SJCRH30 (cell line): ENCODE measurements at regions not wholly inside any gene's neighbourhood (a gene's known extent, or its start where the extent isn't known, plus 50 kb on each side); places are given as distances from the start of the nearest gene placed in this dataset.
A peak's percentile ranks its signal among the peaks of the same experiment; 100 is the strongest.

Source experiments
- DNase-seq, 2 experiments: peaks; one replicate each; pipeline ENCODE4 v3.0.0-alpha.2; 2015 to 2020
- H3K27ac ChIP-seq: fragments of 250-450 bp; sonication (Bioruptor Pico); 2 replicates; pipeline ENCODE4 v1.5.1; 2020; ENCODE audit warnings: mild to moderate bottlenecking, moderate library complexity
- H3K27me3 ChIP-seq: fragments of 250-450 bp; sonication (Bioruptor Pico); 2 replicates; pipeline ENCODE4 v1.5.1; 2020; ENCODE audit warnings: mild to moderate bottlenecking, moderate library complexity
- H3K36me3 ChIP-seq: fragments of 250-450 bp; sonication (Bioruptor Pico); 2 replicates; pipeline ENCODE4 v1.5.1; 2020; ENCODE audit warnings: mild to moderate bottlenecking, moderate library complexity
- H3K4me1 ChIP-seq: fragments of 250-450 bp; sonication (Bioruptor Pico); 2 replicates; pipeline ENCODE4 v1.5.1; 2020; ENCODE audit warnings: mild to moderate bottlenecking, moderate library complexity
- H3K4me3 ChIP-seq: fragments of 250-450 bp; sonication (Bioruptor Pico); 2 replicates; pipeline ENCODE4 v1.5.1; 2020; ENCODE audit warnings: mild to moderate bottlenecking, moderate library complexity
- H3K9me3 ChIP-seq: fragments of 250-450 bp; sonication (Bioruptor Pico); replicated peaks from 2 replicates; pipeline ENCODE4 v1.5.1; 2020; ENCODE audit warnings: mild to moderate bottlenecking, moderate library complexity

DNA sequence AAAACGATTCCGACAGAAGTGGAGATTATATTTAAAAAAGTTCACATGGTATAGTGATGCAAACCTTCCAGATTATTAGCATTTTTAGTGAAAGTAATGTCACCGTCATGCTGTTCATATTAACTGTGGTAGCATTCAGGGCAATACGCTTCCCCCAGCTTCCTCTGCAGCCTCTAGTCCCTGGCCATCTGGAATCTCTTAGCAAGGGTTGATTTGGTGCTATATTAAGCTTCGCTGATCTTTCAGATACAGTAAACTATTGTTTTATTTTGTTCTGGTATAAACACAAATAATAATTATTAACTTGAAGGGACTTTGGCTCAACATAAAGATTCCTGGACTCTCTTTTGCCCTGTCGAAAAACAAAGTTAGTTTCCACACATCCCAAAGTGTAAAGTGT is 1080.5 kb upstream of the TENM3 start:
- Histone ChIP-seq H3K27ac (no peak overlapping the region), H3K9me3 (no peaks in the 10 kb centered on the region), H3K4me3 (no peak overlapping the region), H3K36me3 (no peaks in the 10 kb centered on the region), H3K27me3 (no peaks in the 10 kb centered on the region), H3K4me1 (no peaks in the 10 kb centered on the region)
- DNase-seq = no peak

- no peak overlapping the region for H3K27ac ChIP-seq
- no peak overlapping the region for H3K4me3 ChIP-seq
- no peaks in the 10 kb centered on the region for H3K4me1 ChIP-seq
- no peaks in the 10 kb centered on the region for H3K36me3 ChIP-seq
- H3K27me3 ChIP-seq = no peaks in the 10 kb centered on the region
- H3K9me3 ChIP-seq = no peaks in the 10 kb centered on the region
- no peak for DNase-seq
These were observed 1076.3 kb upstream of the TENM3 start for GRCh38 chr4:181166742-181167399.

GRCh38 chr4:181168011-181168805 is 1075.0 kb upstream of the TENM3 start:
- no peaks in the 10 kb centered on the region for H3K4me1 ChIP-seq
- H3K9me3 ChIP-seq = no peaks in the 10 kb centered on the region
- no peaks in the 10 kb centered on the region for H3K36me3 ChIP-seq
- H3K27me3 ChIP-seq = no peaks in the 10 kb centered on the region
- DNase-seq = no peak
- no peak overlapping the region for H3K4me3 ChIP-seq
- no peak overlapping the region for H3K27ac ChIP-seq

- no peak for DNase-seq
- Histone ChIP-seq H3K9me3 (no peaks in the 10 kb centered on the region), H3K36me3 (no peaks in the 10 kb centered on the region), H3K27me3 (no peaks in the 10 kb centered on the region), H3K4me3 (no peak overlapping the region), H3K27ac (no peak overlapping the region), H3K4me1 (no peaks in the 10 kb centered on the region)
These were observed 1070.2 kb upstream of the TENM3 start for GRCh38 chr4:181173046-181173445.

- Histone ChIP-seq H3K4me1 (no peaks in the 10 kb centered on the region), H3K36me3 (no peaks in the 10 kb centered on the region)
- no peak for DNase-seq
These were observed 1066.9 kb upstream of the TENM3 start for GRCh38 chr4:181176306-181176705.

GRCh38 chr4:181181331-181181730 is 1061.9 kb upstream of the TENM3 start:
- no peaks in the 10 kb centered on the region for H3K9me3 ChIP-seq
- no peak for DNase-seq

More at GRCh38 chr4:181176306-181176705, 1066.9 kb upstream of the TENM3 start:
- no peak overlapping the region for H3K4me3 ChIP-seq
- no peaks in the 10 kb centered on the region for H3K27me3 ChIP-seq
- no peaks in the 10 kb centered on the region for H3K9me3 ChIP-seq
- H3K27ac ChIP-seq = no peak overlapping the region

DNA sequence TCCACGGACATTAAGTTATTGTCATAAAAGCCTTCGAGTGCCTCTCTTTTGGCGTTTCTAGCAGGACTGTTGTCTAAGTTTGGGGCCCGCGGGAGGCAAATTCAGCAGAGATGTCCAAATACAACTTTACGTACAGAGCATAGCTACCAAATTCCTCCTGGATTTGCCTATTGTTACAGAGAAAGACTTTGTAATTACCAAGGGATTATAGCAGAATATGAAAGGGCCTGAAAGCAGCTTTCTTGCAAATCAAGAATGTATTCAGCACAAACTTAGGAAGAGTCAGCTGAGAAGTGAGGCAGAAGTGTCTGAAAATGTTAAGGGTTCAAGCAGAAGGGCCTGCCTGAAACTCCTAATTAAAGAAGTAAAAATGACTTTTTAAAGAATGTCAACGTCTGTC is 1053.5 kb upstream of the TENM3 start:
- H3K36me3 ChIP-seq = no peaks in the 10 kb centered on the region
- no peaks in the 10 kb centered on the region for H3K9me3 ChIP-seq
- H3K4me1 ChIP-seq = no peaks in the 10 kb centered on the region
- no peaks in the 10 kb centered on the region for H3K27me3 ChIP-seq
- no peak for DNase-seq
- H3K4me3 ChIP-seq = no peak overlapping the region
- no peak overlapping the region for H3K27ac ChIP-seq

More at GRCh38 chr4:181181331-181181730, 1061.9 kb upstream of the TENM3 start:
- no peak overlapping the region for H3K27ac ChIP-seq
- H3K4me3 ChIP-seq = no peak overlapping the region
- H3K27me3 ChIP-seq = no peaks in the 10 kb centered on the region
- no peaks in the 10 kb centered on the region for H3K36me3 ChIP-seq
- no peaks in the 10 kb centered on the region for H3K4me1 ChIP-seq

- H3K9me3 ChIP-seq = no peaks in the 10 kb centered on the region
- H3K4me1 ChIP-seq = no peaks in the 10 kb centered on the region
- H3K36me3 ChIP-seq = no peaks in the 10 kb centered on the region
- H3K27me3 ChIP-seq = no peaks in the 10 kb centered on the region
- H3K27ac ChIP-seq = no peak overlapping the region
- no peak for DNase-seq
- no peak overlapping the region for H3K4me3 ChIP-seq
These were observed 1049.9 kb upstream of the TENM3 start for GRCh38 chr4:181193131-181193930.

DNA sequence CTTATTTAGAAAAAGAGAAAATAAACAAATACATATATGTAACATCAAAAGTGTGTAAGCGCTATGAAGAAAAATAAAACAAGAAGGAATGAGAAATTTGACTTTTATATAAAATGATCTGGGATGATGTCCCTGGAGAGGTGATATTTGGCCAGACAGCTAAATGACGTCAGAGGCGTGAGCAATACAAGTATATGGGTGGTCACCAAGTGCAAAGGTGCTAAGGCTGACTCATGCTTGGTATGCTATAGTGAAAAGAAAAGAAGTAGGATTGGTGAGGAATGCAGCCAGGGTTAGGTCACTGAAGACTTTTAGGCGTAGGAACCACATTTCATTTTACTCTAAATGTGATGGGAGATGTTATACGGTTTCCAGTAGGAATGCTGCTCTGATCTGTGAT is 1049.1 kb upstream of the TENM3 start:
- no peak for DNase-seq
- Histone ChIP-seq H3K9me3 (no peaks in the 10 kb centered on the region), H3K4me3 (no peak overlapping the region), H3K27me3 (no peaks in the 10 kb centered on the region), H3K4me1 (no peaks in the 10 kb centered on the region), H3K27ac (no peak overlapping the region), H3K36me3 (no peaks in the 10 kb centered on the region)

DNA sequence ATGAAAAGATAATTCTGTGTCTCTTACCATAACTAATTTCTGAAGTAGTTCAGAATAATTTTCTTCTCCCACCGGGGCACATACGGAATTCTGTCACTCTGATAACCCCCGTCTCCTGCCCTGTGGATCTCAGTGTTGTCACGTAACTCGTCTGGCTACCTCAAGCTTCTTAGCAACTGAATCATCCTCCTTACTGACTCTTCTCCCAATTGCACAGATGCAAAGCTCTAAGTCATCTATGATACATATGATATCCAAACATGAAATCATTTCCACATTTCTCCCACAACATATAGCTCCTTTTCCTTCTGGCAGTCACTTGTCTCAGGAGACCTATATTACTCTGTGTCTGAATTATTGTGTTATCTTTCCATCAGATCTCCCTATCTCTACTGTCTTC is 1043.1 kb upstream of the TENM3 start:
- no peak for DNase-seq
- no peaks in the 10 kb centered on the region for H3K4me1 ChIP-seq
- no peaks in the 10 kb centered on the region for H3K9me3 ChIP-seq
- no peaks in the 10 kb centered on the region for H3K27me3 ChIP-seq
- no peak overlapping the region for H3K4me3 ChIP-seq
- H3K36me3 ChIP-seq = no peaks in the 10 kb centered on the region
- no peak overlapping the region for H3K27ac ChIP-seq

DNA sequence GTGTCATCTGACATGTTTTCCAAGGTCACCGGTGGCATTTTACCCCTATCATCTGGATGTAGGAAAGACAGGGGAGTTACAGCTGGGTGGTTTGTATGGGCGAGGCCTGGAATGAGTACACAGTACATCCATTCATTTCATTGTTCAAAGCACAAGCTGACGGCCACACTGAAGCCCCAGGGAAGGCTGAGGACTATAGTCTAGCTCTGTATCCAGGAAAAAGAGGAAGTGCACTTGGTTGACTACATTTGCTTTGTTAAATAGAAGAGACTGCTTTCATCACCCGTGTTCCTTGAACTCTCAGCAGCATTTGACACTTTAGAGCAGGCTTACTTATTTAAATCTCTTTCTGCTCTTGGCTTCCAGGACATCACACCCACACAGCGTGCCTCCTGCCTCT is 1041.0 kb upstream of the TENM3 start:
- H3K27me3 ChIP-seq = no peaks in the 10 kb centered on the region
- H3K36me3 ChIP-seq = no peaks in the 10 kb centered on the region
- H3K4me1 ChIP-seq = no peaks in the 10 kb centered on the region
- H3K27ac ChIP-seq = no peak overlapping the region
- peak in 1 of 2 experiments; percentile 7 for DNase-seq
- no peaks in the 10 kb centered on the region for H3K9me3 ChIP-seq
- no peak overlapping the region for H3K4me3 ChIP-seq

DNA sequence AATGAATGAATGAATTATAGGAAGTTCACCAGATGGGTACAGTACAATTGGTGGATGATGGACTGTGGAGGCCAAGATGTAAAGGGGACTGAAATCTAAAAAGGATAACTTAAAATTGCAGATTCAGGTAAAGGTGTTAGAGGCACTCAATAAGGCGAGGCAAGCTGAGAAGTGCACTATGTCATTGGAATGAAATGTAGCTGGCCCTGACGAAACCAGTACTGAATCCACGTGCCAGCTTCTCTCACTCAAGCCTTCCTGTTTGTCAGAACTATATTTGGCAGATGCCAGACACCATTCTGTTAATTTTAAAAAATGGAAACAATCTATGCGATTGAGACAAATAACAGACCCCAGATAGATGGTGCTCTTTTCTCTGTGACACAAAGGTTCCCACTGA is 1039.1 kb upstream of the TENM3 start:
- H3K27ac ChIP-seq = no peak overlapping the region

DNA sequence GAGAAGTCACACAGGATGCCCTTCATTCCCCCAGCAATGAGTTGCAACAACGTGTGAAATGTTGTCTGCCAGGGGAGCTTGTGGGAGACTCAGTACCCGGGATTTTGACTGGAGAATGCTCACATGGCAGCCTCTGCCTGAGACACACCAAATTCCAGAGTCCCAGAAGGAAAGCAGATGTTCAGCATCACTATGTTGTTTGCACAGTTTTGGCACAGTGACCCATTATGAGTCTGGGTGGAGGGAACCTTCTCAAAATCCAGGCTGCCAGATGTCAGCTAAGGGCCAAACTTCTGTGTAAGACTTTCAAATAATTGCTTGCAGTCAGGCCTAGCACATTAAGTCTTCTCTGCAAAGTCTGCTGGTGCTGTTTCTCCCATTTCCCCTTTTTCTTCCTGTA is 1029.7 kb upstream of the TENM3 start:
- Histone ChIP-seq H3K4me1 (no peaks in the 10 kb centered on the region), H3K36me3 (no peaks in the 10 kb centered on the region), H3K9me3 (no peaks in the 10 kb centered on the region), H3K4me3 (no peak overlapping the region), H3K27ac (no peak overlapping the region), H3K27me3 (no peaks in the 10 kb centered on the region)
- DNase-seq = no peak

More for the DNA sequence above, 1039.1 kb upstream of the TENM3 start:
- H3K4me3 ChIP-seq = no peak overlapping the region
- H3K4me1 ChIP-seq = no peaks in the 10 kb centered on the region
- no peaks in the 10 kb centered on the region for H3K36me3 ChIP-seq
- no peaks in the 10 kb centered on the region for H3K9me3 ChIP-seq
- no peaks in the 10 kb centered on the region for H3K27me3 ChIP-seq
- no peak for DNase-seq

DNA sequence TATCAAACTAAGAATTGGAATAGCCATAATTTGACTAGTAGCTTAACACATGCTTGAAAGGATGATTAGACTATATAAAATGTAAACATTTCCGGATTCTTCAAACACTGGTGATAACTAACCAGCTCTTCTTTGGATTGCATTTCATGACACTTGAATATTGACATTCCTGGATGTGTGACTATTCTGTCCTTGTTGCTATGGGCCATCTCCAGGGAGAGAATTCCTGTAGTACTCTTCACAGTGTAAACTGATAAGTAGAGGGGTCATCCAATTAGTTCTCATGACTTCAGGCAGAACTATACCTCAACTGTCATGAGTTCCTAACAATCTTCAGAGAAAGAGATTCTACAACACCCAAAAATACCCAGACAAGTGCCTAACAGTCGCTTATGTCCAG is 1026.7 kb upstream of the TENM3 start:
- no peaks in the 10 kb centered on the region for H3K36me3 ChIP-seq
- no peaks in the 10 kb centered on the region for H3K4me1 ChIP-seq
- H3K4me3 ChIP-seq = no peak overlapping the region
- DNase-seq = no peak
- H3K27me3 ChIP-seq = no peaks in the 10 kb centered on the region
- no peaks in the 10 kb centered on the region for H3K9me3 ChIP-seq
- H3K27ac ChIP-seq = no peak overlapping the region

GRCh38 chr4:181219783-181220416 is 1023.3 kb upstream of the TENM3 start:
- Histone ChIP-seq H3K4me1 (no peaks in the 10 kb centered on the region), H3K27me3 (no peaks in the 10 kb centered on the region), H3K36me3 (no peaks in the 10 kb centered on the region), H3K27ac (no peak overlapping the region), H3K4me3 (no peak overlapping the region), H3K9me3 (no peaks in the 10 kb centered on the region)
- DNase-seq = no peak
